Right lobe of liver (tissue), 6 donors: ENCODE measurements at regions not wholly inside any gene's neighbourhood (a gene's known extent, or its start where the extent isn't known, plus 50 kb on each side); places are given as distances from the start of the nearest gene placed in this dataset.

ENCODE experiments used
- ATAC-seq, 4 donors: fragments of 200-7000 bp; cut with Tn5 transposase; one replicate each; pipeline ENCODE4 v1.9.1; 2020; ENCODE audit warnings: mild to moderate bottlenecking in 4 of 4, moderate library complexity in 4 of 4
- DNase-seq, 3 donors: peaks; one replicate each; pipeline ENCODE4 v3.0.0-alpha.2; 2020
- H3K27ac ChIP-seq, 3 donors: fragments of 200-600 bp; one replicate each; pipeline ENCODE4 v1.8.0; 2022
- H3K27me3 ChIP-seq, 2 donors: fragments of 200-600 bp; one replicate each; pipeline ENCODE4 v1.8.0; 2022
- H3K36me3 ChIP-seq, 4 donors: fragments of 200-600 bp; sonication (generic) in 1 of 4; one replicate each; pipeline versions ENCODE4 v1.5.1 to v1.8.0; 2017 to 2022; ENCODE audit warnings: control low read depth in 1 of 4
- H3K4me1 ChIP-seq, 4 donors: fragments of 200-600 bp; sonication (generic) in 1 of 4; one replicate each; pipeline versions ENCODE4 v1.5.1 to v1.8.0; 2017 to 2022; ENCODE audit warnings: control low read depth in 1 of 4
- H3K4me3 ChIP-seq, 3 donors: fragments of 200-600 bp; one replicate each; pipeline ENCODE4 v1.8.0; 2022
- H3K9me3 ChIP-seq, 4 donors: fragments of 200-600 bp; sonication (generic) in 1 of 4; one replicate each; pipeline versions ENCODE4 v1.5.1 to v1.8.0; 2017 to 2022; ENCODE audit warnings: control low read depth in 1 of 4
- POLR2A ChIP-seq: fragments of 450-650 bp; IDR thresholded peaks from one replicate; pipeline ENCODE4 v1.6.1; 2017; ENCODE audit warnings: antibody characterized with exemption, mild to moderate bottlenecking
- WGBS: methylation state at CpG from one replicate; pipeline ENCODE4 v1.1.6; 2018; ENCODE audit warnings: low coverage, low lambda C conversion rate; ENCODE audit not compliant: insufficient coverage; ENCODE audit errors: missing lambda C conversion rate; 5-methylcytosine and 5-hydroxymethylcytosine counted together
- intact Hi-C, 2 donors: fragments of 100-400 bp; cut with DNase I; formaldehyde crosslinking; loops; one replicate each; pipeline versions ENCODE4 v1.11.2 to v1.14.1; 2022
- TF ChIP-seq, protein P1 (sequence below), 4 donors: fragments of 200-600 bp in 3 of 4; fragments of 450-650 bp in 1 of 4; IDR thresholded peaks; one replicate each; pipeline versions ENCODE4 v1.5.1 to v1.8.0; 2016 to 2022; ENCODE audit warnings: antibody characterized with exemption in 4 of 4, mild to moderate bottlenecking in 2 of 4
- donor health status: DM: no; HTN: yes; CAD: no.
- donor health status: DM: no; HTN: no; CAD: no.
- donor health status: DM: no; HTN: no; CAD: no.
- donor health status: DM: no; HTN: yes; CAD: no.
- donor health status: DM: no; HTN: yes; CAD: no.

DNA sequence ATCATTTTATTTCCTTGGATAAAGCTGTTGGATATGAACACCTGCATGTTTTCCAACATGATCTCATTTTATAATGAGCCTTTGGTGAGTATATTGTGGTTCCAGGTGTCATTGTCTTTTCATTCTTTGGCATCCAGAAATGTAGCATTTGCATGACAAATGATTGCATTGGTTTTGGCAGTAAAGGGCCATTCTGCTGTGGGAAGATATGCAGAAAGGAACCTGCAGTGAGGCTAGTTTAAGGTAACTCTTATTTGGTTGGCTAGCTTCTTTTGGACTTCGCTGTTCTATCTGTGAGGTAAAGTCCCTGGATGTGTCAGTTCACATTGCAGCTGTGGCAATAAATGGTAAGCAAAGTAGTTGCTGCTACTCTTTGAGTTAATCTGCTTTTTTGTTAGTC is 343.0 kb downstream of the AMY1C start:
- no peaks in the 10 kb centered on the region for H3K36me3 ChIP-seq
- no peaks in the 10 kb centered on the region for H3K27me3 ChIP-seq
- H3K9me3 ChIP-seq = no peaks in the 10 kb centered on the region
- no peak overlapping the region for H3K4me3 ChIP-seq
- intact Hi-C loops = no loop called here
- no peaks in the 10 kb centered on the region for H3K4me1 ChIP-seq
- ATAC-seq (no peak), DNase-seq (no peak)
- 50% methylated on average over 1 of the region's 1 CpG for WGBS
- no peak overlapping the region for H3K27ac ChIP-seq
- TF ChIP-seq, protein P1, sequence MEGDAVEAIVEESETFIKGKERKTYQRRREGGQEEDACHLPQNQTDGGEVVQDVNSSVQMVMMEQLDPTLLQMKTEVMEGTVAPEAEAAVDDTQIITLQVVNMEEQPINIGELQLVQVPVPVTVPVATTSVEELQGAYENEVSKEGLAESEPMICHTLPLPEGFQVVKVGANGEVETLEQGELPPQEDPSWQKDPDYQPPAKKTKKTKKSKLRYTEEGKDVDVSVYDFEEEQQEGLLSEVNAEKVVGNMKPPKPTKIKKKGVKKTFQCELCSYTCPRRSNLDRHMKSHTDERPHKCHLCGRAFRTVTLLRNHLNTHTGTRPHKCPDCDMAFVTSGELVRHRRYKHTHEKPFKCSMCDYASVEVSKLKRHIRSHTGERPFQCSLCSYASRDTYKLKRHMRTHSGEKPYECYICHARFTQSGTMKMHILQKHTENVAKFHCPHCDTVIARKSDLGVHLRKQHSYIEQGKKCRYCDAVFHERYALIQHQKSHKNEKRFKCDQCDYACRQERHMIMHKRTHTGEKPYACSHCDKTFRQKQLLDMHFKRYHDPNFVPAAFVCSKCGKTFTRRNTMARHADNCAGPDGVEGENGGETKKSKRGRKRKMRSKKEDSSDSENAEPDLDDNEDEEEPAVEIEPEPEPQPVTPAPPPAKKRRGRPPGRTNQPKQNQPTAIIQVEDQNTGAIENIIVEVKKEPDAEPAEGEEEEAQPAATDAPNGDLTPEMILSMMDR (IDR thresholded peaks at IDR 0.05) = no peak
- TF ChIP-seq POLR2A = no peak

DNA sequence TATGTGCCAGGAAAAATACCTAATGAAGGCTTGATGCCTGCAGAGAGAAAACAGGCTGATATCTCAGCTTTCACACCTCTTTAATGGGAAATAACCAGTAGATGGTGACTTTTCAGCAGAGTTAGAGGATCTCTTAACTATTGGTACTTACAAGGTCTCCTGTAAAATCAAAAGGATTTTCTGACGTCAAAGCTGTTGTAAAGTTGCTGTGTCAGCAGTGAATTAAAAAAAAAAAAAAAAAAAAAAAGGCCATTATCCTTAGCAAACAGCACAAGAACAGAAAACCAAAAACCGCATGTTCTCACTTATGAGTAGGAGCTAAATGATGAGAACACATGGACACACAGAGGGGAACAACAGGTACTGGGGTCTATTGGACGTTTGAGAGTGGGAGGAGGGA is 349.1 kb downstream of the AMY1C start:
- intact Hi-C loops = no loop called here
- WGBS = 32% methylated on average over 3 of the region's 3 CpGs

DNA sequence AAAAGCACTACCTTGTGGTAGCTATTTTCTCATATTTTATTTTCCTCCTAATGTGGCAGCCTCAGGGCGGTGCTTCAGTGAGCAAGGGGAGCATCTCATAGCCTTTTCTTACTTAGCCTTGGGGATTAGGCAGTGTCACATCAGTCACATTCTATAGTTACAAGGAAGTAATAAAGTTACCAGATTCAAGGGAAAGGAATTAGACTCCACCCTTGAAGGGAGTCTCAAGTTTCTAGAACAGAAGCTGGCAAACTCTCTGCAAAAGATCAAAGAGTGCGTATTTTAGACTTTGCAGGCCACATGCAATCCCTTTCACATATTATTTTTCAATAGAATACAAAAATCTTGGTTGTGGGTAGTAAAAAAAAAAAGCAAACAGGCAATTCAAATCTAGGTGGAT is 350.4 kb downstream of the AMY1C start:
- ATAC-seq = no peak
- Histone ChIP-seq H3K9me3 (no peaks in the 10 kb centered on the region), H3K36me3 (no peaks in the 10 kb centered on the region), H3K27ac (no peak overlapping the region), H3K4me1 (no peaks in the 10 kb centered on the region), H3K4me3 (no peak overlapping the region), H3K27me3 (no peaks in the 10 kb centered on the region)
- no peak for DNase-seq
- WGBS = 82% methylated on average over 2 of the region's 2 CpGs
- intact Hi-C loops = no loop called here
- TF ChIP-seq POLR2A = no peak
- TF ChIP-seq, protein P1 (IDR thresholded peaks at IDR 0.05) = no peak

More for the DNA sequence above, 349.1 kb downstream of the AMY1C start:
- Histone ChIP-seq H3K27ac (no peak overlapping the region), H3K36me3 (no peaks in the 10 kb centered on the region), H3K4me3 (no peak overlapping the region), H3K4me1 (no peaks in the 10 kb centered on the region), H3K9me3 (no peaks in the 10 kb centered on the region), H3K27me3 (no peaks in the 10 kb centered on the region)
- ATAC-seq (no peak), DNase-seq (no peak)
- no peak for TF ChIP-seq POLR2A
- TF ChIP-seq, protein P1 (IDR thresholded peaks at IDR 0.05) = no peak

DNA sequence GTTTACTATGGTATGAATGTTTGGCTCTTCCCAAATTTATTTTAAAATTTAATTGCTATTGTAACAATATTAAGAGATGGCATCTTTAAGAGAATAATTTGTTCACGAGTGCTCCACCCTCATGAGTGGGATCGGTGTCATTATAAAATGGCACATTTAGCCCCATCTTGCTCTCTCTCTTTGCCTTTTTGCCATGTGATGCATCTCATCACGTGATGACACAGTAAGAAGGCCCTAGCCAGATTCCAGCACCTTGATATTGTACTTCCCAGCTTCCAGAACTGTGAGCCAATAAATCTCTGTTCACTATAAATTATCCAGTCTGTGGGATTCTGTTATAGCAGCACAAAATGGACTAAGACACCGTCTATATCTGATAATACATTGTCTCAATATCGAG is 355.8 kb downstream of the AMY1C start:
- Histone ChIP-seq H3K36me3 (no peaks in the 10 kb centered on the region), H3K4me3 (no peak overlapping the region), H3K27ac (no peak overlapping the region), H3K27me3 (no peaks in the 10 kb centered on the region), H3K9me3 (no peaks in the 10 kb centered on the region), H3K4me1 (no peaks in the 10 kb centered on the region)
- whole genome bisulfite sequencing = 30% methylated on average over 5 of the region's 5 CpGs
- TF ChIP-seq, protein P1 (IDR thresholded peaks at IDR 0.05) = no peak
- TF ChIP-seq POLR2A = no peak
- DNase-seq (no peak), ATAC-seq (no peak)
- intact Hi-C loops = no loop called here

DNA sequence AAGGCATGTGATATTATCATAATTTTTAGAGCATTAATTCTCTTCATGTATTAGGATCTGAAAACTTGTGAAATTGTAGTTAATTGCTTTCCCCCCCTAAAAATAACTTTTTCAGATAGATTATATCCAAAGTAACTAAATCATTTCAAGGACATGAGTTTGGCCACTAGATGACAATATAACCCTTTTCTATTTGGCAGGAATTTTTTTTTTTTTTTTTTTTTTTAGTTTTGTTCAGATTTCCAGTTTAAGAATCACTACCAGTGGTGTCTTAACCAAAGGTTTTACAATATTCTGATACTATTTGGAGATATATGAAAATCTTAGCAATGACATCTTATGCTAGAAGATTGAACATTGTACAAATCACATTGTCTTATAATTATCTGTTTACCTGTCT is 370.8 kb downstream of the AMY1C start:
- TF ChIP-seq, protein P1 (IDR thresholded peaks at IDR 0.05) = no peak
- no peak for TF ChIP-seq POLR2A
- intact Hi-C loops = no loop called here

More for the DNA sequence above, 370.8 kb downstream of the AMY1C start:
- ATAC-seq = no peak
- H3K27me3 ChIP-seq = no peaks in the 10 kb centered on the region
- H3K27ac ChIP-seq = no peak overlapping the region
- no peaks in the 10 kb centered on the region for H3K4me1 ChIP-seq
- H3K9me3 ChIP-seq = no peaks in the 10 kb centered on the region
- H3K4me3 ChIP-seq = no peak overlapping the region
- DNase-seq = no peak
- H3K36me3 ChIP-seq = no peaks in the 10 kb centered on the region
